GM06990 (cell line): ENCODE measurements at regions not wholly inside any gene's neighbourhood (a gene's known extent, or its start where the extent isn't known, plus 50 kb on each side); places are given as distances from the start of the nearest gene placed in this dataset.

ENCODE experiments used
- DNase-seq: peaks from one replicate; pipeline ENCODE4 v3.0.0-alpha.2; 2011; ENCODE audit not compliant: insufficient read length; ENCODE audit errors: extremely low read depth
- H3K27me3 ChIP-seq: replicated peaks from 2 replicates; pipeline ENCODE4 v1.6.0; 2011; ENCODE audit warnings: low read length; ENCODE audit not compliant: control insufficient read depth, insufficient read depth
- H3K36me3 ChIP-seq: 2 replicates; pipeline ENCODE4 v1.5.1; 2011; ENCODE audit warnings: low read length; ENCODE audit not compliant: control insufficient read depth, insufficient read depth
- H3K4me3 ChIP-seq: replicated peaks from 2 replicates; pipeline ENCODE4 v1.5.1; 2011; ENCODE audit warnings: low read depth, mild to moderate bottlenecking, control low read depth, low read length
- TF ChIP-seq, protein P1 (sequence below): IDR thresholded peaks from 2 replicates; pipeline ENCODE4 v1.5.1; 2011; ENCODE audit warnings: low read length, control low read depth, mild to moderate bottlenecking, inconsistent platforms; ENCODE audit not compliant: insufficient read depth, poor library complexity, severe bottlenecking

DNA sequence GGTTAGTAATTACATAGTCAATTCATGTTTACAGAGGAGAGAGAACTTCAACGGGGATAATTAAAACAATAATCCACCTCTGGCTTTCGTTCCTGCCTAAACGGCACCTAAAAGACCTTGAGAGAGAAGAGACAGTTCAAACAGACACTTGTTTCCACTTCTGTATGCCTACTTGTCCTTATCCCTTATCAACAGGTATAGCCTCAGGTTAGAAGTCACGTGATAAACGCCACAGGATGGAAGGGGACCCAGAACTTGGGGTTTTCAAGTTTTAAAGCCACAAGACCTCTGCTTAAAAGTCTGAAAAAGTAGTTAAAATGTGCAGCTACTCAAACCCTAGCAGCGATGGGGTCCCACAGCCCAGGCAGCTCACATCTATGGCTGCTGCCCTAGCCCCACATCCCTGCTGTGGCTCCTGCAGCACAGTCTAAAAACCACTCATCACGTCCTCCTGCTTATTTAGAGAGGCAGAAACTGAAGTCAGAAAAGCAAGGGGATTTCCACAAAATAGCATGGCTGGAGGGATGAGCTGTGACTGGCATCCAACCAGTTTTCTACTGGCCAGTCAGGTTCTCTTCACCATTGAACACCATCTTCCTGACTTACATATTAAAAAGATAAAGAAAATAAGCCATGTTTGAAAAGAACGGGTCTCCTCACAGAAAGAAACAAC lies 51.2 kb upstream of the SEC16B start:
- H3K4me3 ChIP-seq: no peak overlapping the region
- H3K27me3 ChIP-seq: no peaks in the 10 kb centered on the region; the same call in 1 of the 2 replicates
- H3K36me3 ChIP-seq: no peaks in the 10 kb centered on the region
- TF ChIP-seq, protein P1, sequence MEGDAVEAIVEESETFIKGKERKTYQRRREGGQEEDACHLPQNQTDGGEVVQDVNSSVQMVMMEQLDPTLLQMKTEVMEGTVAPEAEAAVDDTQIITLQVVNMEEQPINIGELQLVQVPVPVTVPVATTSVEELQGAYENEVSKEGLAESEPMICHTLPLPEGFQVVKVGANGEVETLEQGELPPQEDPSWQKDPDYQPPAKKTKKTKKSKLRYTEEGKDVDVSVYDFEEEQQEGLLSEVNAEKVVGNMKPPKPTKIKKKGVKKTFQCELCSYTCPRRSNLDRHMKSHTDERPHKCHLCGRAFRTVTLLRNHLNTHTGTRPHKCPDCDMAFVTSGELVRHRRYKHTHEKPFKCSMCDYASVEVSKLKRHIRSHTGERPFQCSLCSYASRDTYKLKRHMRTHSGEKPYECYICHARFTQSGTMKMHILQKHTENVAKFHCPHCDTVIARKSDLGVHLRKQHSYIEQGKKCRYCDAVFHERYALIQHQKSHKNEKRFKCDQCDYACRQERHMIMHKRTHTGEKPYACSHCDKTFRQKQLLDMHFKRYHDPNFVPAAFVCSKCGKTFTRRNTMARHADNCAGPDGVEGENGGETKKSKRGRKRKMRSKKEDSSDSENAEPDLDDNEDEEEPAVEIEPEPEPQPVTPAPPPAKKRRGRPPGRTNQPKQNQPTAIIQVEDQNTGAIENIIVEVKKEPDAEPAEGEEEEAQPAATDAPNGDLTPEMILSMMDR: no peak
- no peak for DNase-seq

DNA sequence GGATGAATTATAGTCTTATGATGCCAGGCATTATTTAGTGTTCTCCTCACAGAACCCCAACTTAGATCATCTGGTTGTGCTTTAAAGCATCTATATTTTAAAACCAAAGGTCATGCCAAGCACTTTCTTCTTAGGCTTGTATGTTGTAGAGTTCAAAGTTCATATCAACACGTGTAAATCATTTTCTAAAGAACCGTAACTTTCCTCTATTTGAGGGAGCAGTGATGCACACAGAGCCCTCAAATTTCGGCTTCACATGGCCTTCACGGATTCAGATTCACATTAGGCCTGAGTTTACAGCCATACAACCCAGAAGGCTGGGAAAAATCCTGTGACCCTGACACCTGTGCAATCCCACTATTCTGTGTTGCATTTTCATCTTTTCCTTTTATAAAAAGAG lies 52.1 kb upstream of the SEC16B start:
- TF ChIP-seq, protein P1: no peak
- Histone ChIP-seq H3K36me3 (no peaks in the 10 kb centered on the region), H3K4me3 (no peak overlapping the region), H3K27me3 (no peaks in the 10 kb centered on the region; the same call in 1 of the 2 replicates)
- DNase-seq: no peak

DNA sequence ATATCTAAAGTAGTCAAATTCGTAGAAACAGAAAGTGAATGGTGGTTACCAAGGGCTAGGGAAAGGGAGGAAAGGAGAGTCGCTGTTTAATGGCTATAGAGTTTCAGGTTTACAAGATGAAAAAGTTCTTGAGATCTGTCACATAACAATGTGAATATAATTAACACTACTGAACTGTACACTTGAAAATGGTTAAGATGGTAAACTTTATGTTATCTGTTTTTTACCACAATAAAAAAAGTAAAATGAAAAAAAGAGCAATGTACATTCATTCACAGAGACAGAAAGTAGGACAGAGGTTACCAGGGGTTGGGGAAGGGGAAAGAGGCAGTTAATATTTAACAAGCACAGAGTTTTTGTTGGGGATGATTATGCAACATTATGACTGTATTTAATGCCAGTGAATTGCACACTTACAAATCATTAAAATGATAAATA lies 53.3 kb upstream of the SEC16B start:
- Histone ChIP-seq H3K36me3 (no peaks in the 10 kb centered on the region), H3K27me3 (no peaks in the 10 kb centered on the region; the same call in 1 of the 2 replicates), H3K4me3 (no peak overlapping the region)
- DNase-seq: no peak
- TF ChIP-seq, protein P1: no peak

DNA sequence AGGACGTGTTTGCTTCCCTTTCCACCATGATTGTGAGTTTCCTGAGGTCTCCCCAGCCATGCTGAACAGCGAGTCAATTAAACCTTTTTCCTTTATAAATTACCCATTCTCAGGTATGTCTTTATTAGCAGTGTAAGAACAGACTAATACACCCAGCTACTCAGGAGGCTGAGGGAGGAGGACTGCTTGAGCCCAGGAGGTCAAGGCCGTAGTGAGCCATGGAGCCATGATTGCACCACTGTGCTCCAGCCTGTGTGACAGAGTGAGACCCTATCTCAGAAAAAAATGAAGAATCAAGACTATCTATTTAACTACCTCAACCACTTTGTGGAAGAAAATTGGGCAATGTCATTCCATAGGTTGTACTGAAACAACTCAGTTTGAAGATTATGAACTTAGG lies 54.6 kb upstream of the SEC16B start:
- Histone ChIP-seq H3K4me3 (no peak overlapping the region), H3K27me3 (no peaks in the 10 kb centered on the region; the same call in 1 of the 2 replicates), H3K36me3 (no peaks in the 10 kb centered on the region)
- DNase-seq: no peak
- TF ChIP-seq, protein P1: no peak

DNA sequence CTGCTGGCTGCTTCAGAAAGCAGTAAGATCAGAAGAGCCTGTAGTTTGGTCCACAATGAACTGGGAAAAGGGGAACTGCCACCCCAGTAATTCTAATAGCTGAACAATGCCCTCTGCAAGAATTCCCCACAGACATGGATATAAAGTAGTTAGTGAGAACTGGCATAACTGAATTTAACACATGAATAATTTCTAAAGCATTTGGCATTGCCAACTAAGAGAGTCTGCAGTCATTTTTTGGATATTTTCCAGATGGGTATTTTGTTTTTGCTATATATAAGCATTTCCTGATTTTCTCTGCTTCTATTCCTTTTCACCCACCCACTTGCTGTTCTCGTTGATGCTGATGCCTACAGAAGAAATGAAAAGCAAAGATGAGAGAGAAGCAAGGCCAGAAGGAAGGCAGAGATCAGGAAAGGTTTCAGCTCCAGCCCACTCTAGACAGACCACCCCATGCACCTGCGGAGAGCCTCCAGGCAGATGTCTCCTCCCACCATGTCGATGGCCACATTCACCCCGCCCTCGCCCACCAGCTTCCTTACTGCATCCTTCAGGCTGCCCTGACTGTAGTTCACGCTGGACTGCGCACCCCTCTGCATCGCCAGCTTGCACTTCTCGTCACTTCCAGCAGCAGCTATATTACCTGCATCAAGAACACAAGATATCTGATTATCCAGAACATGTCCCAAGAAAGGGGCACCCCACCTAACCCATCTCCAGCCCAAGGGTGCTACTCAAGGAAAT lies 55.9 kb upstream of the SEC16B start:
- TF ChIP-seq, protein P1: no peak
- no peak for DNase-seq
- no peaks in the 10 kb centered on the region for H3K36me3 ChIP-seq

More for the DNA sequence above, 55.9 kb upstream of the SEC16B start:
- Histone ChIP-seq H3K4me3 (no peak overlapping the region), H3K27me3 (no peaks in the 10 kb centered on the region; the same call in 1 of the 2 replicates)
